ENCODE measurements at regions not wholly inside any gene's neighbourhood (a gene's known extent, or its start where the extent isn't known, plus 50 kb on each side); places are given as distances from the start of the nearest gene placed in this dataset.

DNA sequence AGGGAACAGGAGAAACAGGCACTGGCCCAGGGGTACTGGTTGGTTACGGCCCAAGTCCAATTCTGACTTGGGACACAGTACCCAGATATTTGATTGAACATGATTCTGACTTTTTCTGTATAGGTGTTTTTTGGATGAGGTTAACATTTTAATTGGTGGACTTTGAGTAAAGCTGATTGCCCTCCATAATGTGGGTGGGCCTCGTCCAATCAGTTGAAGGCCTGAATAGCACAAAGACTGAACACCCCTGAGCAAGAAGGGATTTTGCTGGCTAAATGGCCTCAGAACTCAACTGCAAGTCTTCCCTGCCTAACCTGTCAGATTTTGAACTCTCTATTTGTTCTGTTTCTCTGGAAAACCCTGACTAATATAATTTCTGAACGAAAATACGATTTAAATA is 222.6 kb downstream of the TEX36 start:
- Histone ChIP-seq H3K4me1 (no peaks in the 10 kb centered on the region), H3K36me3 (no peaks in the 10 kb centered on the region), H3K9me3 (no peaks in the 10 kb centered on the region), H3K27me3 (no peaks in the 10 kb centered on the region), H3K27ac (no peak overlapping the region), H3K4me3 (no peak overlapping the region)
- WGBS, 2 donors, result 89 to 97% methylated on average over 4 of the region's 4 CpGs
- no peak for DNase-seq (ENCODE audit: low spot score in 2 of 2)
- TF ChIP-seq POLR2A (IDR thresholded peaks at IDR 0.05) (no peak), EP300 (IDR thresholded peaks at IDR 0.05) (no peak)
- TF ChIP-seq, protein P1, sequence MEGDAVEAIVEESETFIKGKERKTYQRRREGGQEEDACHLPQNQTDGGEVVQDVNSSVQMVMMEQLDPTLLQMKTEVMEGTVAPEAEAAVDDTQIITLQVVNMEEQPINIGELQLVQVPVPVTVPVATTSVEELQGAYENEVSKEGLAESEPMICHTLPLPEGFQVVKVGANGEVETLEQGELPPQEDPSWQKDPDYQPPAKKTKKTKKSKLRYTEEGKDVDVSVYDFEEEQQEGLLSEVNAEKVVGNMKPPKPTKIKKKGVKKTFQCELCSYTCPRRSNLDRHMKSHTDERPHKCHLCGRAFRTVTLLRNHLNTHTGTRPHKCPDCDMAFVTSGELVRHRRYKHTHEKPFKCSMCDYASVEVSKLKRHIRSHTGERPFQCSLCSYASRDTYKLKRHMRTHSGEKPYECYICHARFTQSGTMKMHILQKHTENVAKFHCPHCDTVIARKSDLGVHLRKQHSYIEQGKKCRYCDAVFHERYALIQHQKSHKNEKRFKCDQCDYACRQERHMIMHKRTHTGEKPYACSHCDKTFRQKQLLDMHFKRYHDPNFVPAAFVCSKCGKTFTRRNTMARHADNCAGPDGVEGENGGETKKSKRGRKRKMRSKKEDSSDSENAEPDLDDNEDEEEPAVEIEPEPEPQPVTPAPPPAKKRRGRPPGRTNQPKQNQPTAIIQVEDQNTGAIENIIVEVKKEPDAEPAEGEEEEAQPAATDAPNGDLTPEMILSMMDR (IDR thresholded peaks at IDR 0.05), result no peak

DNA sequence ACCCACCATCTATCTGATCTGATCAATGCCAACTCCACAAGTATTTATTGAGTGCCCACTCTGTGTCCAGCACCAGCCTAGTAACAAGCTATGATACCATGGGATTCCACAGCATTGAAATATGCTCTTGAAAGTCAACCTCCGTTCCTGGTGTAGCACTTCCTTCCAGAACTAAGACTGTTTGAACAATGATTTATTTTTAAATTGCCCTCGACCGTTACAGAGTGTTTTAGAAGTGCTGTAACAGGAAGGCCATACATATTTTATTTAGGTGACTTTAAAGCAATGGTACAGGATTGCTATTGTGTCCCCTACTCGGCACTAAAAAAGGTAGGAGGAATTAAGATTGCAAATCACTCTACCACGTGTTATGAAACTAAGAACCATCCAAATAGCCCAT is 225.6 kb downstream of the TEX36 start:
- no peak overlapping the region for H3K27ac ChIP-seq
- 50 to 69% methylated on average over 5 of the region's 5 CpGs for WGBS, 2 donors
- H3K4me3 ChIP-seq, result no peak overlapping the region
- no peaks in the 10 kb centered on the region for H3K36me3 ChIP-seq
- no peaks in the 10 kb centered on the region for H3K9me3 ChIP-seq
- TF ChIP-seq, protein P1 (IDR thresholded peaks at IDR 0.05), result no peak
- no peak for TF ChIP-seq EP300 (IDR thresholded peaks at IDR 0.05)
- no peak for TF ChIP-seq POLR2A (IDR thresholded peaks at IDR 0.05)
- DNase-seq (ENCODE audit: low spot score in 2 of 2), result no peak
- H3K4me1 ChIP-seq, result no peaks in the 10 kb centered on the region
- H3K27me3 ChIP-seq, result no peaks in the 10 kb centered on the region

DNA sequence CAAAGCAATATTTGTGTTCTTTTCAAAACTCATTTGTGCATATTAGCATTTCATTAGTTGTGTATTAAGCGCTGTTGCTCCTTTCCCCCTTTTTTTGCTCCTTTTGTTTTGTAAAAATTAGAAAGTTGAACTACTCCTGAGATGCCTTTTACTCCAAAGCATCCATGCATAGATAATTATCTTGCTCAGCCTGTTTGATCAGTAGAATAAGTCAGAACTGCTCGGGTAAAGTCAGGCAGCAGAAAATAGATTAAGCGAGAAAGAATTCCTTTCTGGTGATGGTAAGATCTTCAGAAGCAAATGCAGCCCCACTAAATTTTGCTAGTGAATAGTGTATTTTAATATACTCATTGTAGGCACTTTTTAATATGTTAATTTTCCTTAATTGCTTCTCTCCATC is 227.1 kb downstream of the TEX36 start:
- no peaks in the 10 kb centered on the region for H3K36me3 ChIP-seq
- no peak overlapping the region for H3K4me3 ChIP-seq
- no peak overlapping the region for H3K27ac ChIP-seq
- DNase-seq (ENCODE audit: low spot score in 2 of 2), result no peak
- no peak for TF ChIP-seq EP300 (IDR thresholded peaks at IDR 0.05)
- TF ChIP-seq POLR2A (IDR thresholded peaks at IDR 0.05), result no peak
- TF ChIP-seq, protein P1 (IDR thresholded peaks at IDR 0.05), result no peak
- H3K27me3 ChIP-seq, result no peaks in the 10 kb centered on the region
- 59 to 60% methylated on average over 3 of the region's 3 CpGs for WGBS, 2 donors
- no peaks in the 10 kb centered on the region for H3K9me3 ChIP-seq
- H3K4me1 ChIP-seq, result no peaks in the 10 kb centered on the region

DNA sequence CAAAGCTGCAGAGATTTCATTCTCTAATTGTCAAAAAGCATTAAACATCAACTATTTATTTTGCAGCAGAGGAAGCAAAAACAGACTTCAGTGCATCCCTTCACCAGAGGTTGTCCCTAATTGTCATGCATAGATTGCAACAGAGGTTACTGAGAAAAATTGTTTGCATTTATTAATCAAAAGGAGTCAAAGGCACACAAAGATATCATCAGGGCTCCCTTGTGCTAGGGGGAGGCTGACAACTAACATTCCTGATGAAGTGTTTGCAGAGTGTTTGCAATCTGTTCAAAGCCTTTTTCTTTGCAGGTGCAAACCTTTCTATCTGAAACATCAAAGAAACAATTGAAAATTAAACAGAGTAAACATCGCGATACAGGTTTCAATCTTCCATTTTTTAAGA is 227.5 kb downstream of the TEX36 start:
- Histone ChIP-seq H3K36me3 (no peaks in the 10 kb centered on the region), H3K9me3 (no peaks in the 10 kb centered on the region), H3K27me3 (no peaks in the 10 kb centered on the region), H3K27ac (no peak overlapping the region), H3K4me3 (no peak overlapping the region), H3K4me1 (no peaks in the 10 kb centered on the region)
- DNase-seq (ENCODE audit: low spot score in 2 of 2), result no peak
- WGBS, 2 donors, result 50 to 57% methylated on average over 2 of the region's 2 CpGs
- TF ChIP-seq POLR2A (IDR thresholded peaks at IDR 0.05) (no peak), EP300 (IDR thresholded peaks at IDR 0.05) (no peak)
- TF ChIP-seq, protein P1 (IDR thresholded peaks at IDR 0.05), result no peak

DNA sequence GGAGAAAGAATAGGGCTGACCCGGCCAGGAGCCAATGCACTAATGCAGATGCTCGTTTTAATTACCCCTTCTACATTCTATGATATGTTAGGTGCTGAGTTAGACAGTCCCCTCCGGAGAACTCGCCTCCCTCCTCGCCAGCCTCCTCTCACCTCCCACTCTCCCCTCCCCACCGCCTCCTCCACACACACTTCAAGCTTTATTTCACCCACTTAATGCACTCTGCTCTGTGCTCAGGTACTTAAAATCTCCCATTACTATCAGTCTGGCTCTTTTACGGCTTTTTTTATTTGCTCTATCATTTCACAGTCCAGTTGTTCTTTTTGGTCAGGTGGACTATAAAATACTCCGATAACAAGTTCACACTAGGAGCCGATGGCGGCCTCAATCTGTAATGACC is 231.6 kb downstream of the TEX36 start:
- H3K27me3 ChIP-seq, result no peaks in the 10 kb centered on the region
- no peak overlapping the region for H3K27ac ChIP-seq
- no peaks in the 10 kb centered on the region for H3K4me1 ChIP-seq
- no peaks in the 10 kb centered on the region for H3K9me3 ChIP-seq
- H3K4me3 ChIP-seq, result no peak overlapping the region
- no peaks in the 10 kb centered on the region for H3K36me3 ChIP-seq
- DNase-seq (ENCODE audit: low spot score in 2 of 2), result no peak
- TF ChIP-seq POLR2A (IDR thresholded peaks at IDR 0.05) (no peak), EP300 (IDR thresholded peaks at IDR 0.05) (no peak)
- TF ChIP-seq, protein P1 (IDR thresholded peaks at IDR 0.05), result no peak
- WGBS, 2 donors, result 52 to 53% methylated on average over 10 of the region's 10 CpGs
